Thyroid gland (tissue), 4 donors: ENCODE measurements at regions not wholly inside any gene's neighbourhood (a gene's known extent, or its start where the extent isn't known, plus 50 kb on each side); places are given as distances from the start of the nearest gene placed in this dataset.

ENCODE experiments used
- DNase-seq, 2 donors: peaks; one replicate each; pipeline ENCODE4 v3.0.0-alpha.2; 2019
- H3K27ac ChIP-seq, 3 donors: fragments of 200-600 bp; sonication (generic); 1 replicate in 2 of 3; 2 replicates in 1 of 3; pipeline ENCODE4 v1.5.1; 2016 to 2019; ENCODE audit warnings: mild to moderate bottlenecking in 1 of 3, moderate library complexity in 1 of 3
- H3K27me3 ChIP-seq: fragments of 200-600 bp; sonication (generic); one replicate; pipeline ENCODE4 v1.5.1; 2019
- H3K36me3 ChIP-seq, 2 donors: fragments of 200-600 bp; sonication (generic); one replicate each; pipeline ENCODE4 v1.5.1; 2016 to 2019
- H3K4me1 ChIP-seq, 2 donors: fragments of 200-600 bp; sonication (generic); one replicate each; pipeline ENCODE4 v1.5.1; 2017 to 2019
- H3K4me3 ChIP-seq, 3 donors: fragments of 200-600 bp; sonication (generic); replicated peaks in 1 of 3; 1 replicate in 2 of 3; 2 replicates in 1 of 3; pipeline ENCODE4 v1.5.1; 2016; ENCODE audit warnings: mild to moderate bottlenecking in 1 of 3
- H3K9me3 ChIP-seq: fragments of 200-600 bp; sonication (generic); one replicate; pipeline ENCODE4 v1.5.1; 2017
- CTCF ChIP-seq, 6 experiments: fragments of 200-600 bp in 3 of 6; fragments of 450-650 bp in 3 of 6; sonication (generic) in 3 of 6; IDR thresholded peaks; one replicate each; pipeline ENCODE4 v1.5.1; 2016 to 2019; ENCODE audit warnings: antibody characterized with exemption in 6 of 6, mild to moderate bottlenecking in 2 of 6, inconsistent platforms in 1 of 6, moderate library complexity in 1 of 6
- POLR2A ChIP-seq, 2 donors: fragments of 450-650 bp; IDR thresholded peaks; one replicate each; pipeline ENCODE4 v1.6.1; 2017; ENCODE audit warnings: antibody characterized with exemption in 2 of 2, mild to moderate bottlenecking in 2 of 2, moderate library complexity in 1 of 2
- WGBS, 2 donors: methylation state at CpG; one replicate each; pipeline ENCODE4 v1.1.5; 2017; 5-methylcytosine and 5-hydroxymethylcytosine counted together
- intact Hi-C: fragments of 100-400 bp; cut with DNase I; formaldehyde crosslinking; loops from one replicate; pipeline ENCODE4 v1.15.1; 2023

- TF ChIP-seq POLR2A (IDR thresholded peaks at IDR 0.05) (no peak), CTCF (IDR thresholded peaks at IDR 0.05) (no peak)
- Histone ChIP-seq H3K9me3 (no peaks in the 10 kb centered on the region), H3K27ac (no peak overlapping the region), H3K4me3 (no peak overlapping the region), H3K27me3 (no peaks in the 10 kb centered on the region), H3K4me1 (no peaks in the 10 kb centered on the region), H3K36me3 (no peaks in the 10 kb centered on the region)
- WGBS, 2 donors = 86 to 88% methylated on average over 4 of the region's 4 CpGs
- no peak for DNase-seq
- intact Hi-C loops = no loop called here
These were observed 681.3 kb downstream of the CPS1 start for GRCh38 chr2:211237586-211238275.

GRCh38 chr2:211241891-211242290 lies 685.5 kb downstream of the CPS1 start:
- Histone ChIP-seq H3K36me3 (no peaks in the 10 kb centered on the region), H3K9me3 (no peaks in the 10 kb centered on the region), H3K4me1 (no peaks in the 10 kb centered on the region), H3K27me3 (no peaks in the 10 kb centered on the region), H3K27ac (no peak overlapping the region), H3K4me3 (no peak overlapping the region)
- WGBS, 2 donors = 86 to 93% methylated on average over 3 of the region's 3 CpGs
- TF ChIP-seq CTCF (IDR thresholded peaks at IDR 0.05) (no peak), POLR2A (IDR thresholded peaks at IDR 0.05) (no peak)
- intact Hi-C loops = no loop called here
- DNase-seq = no peak

GRCh38 chr2:211247751-211248150 lies 691.4 kb downstream of the CPS1 start:
- Histone ChIP-seq H3K4me1 (no peaks in the 10 kb centered on the region), H3K4me3 (no peak overlapping the region), H3K36me3 (no peaks in the 10 kb centered on the region), H3K9me3 (no peaks in the 10 kb centered on the region), H3K27ac (no peak overlapping the region), H3K27me3 (no peaks in the 10 kb centered on the region)
- DNase-seq = no peak
- WGBS, 2 donors = 81 to 85% methylated on average over 1 of the region's 1 CpG
- intact Hi-C loops = no loop called here
- no peak for TF ChIP-seq CTCF (IDR thresholded peaks at IDR 0.05)
- no peak for TF ChIP-seq POLR2A (IDR thresholded peaks at IDR 0.05)

- H3K27me3 ChIP-seq = no peaks in the 10 kb centered on the region
- H3K9me3 ChIP-seq = no peaks in the 10 kb centered on the region
- no peak overlapping the region for H3K4me3 ChIP-seq
- H3K4me1 ChIP-seq = no peaks in the 10 kb centered on the region
- no peaks in the 10 kb centered on the region for H3K36me3 ChIP-seq
- WGBS, 2 donors = 34 to 35% methylated on average over 2 of the region's 2 CpGs
- DNase-seq = peak in 1 of 2 donors; percentile 47
- intact Hi-C loops = no loop called here
- TF ChIP-seq CTCF (IDR thresholded peaks at IDR 0.05) (no peak), POLR2A (IDR thresholded peaks at IDR 0.05) (no peak)
- H3K27ac ChIP-seq = no peak overlapping the region
These were observed 692.4 kb downstream of the CPS1 start for GRCh38 chr2:211248841-211249240.

- Histone ChIP-seq H3K27me3 (no peaks in the 10 kb centered on the region), H3K27ac (no peak overlapping the region), H3K4me3 (no peak overlapping the region), H3K36me3 (no peaks in the 10 kb centered on the region), H3K9me3 (no peaks in the 10 kb centered on the region), H3K4me1 (no peaks in the 10 kb centered on the region)
- WGBS, 2 donors = 77 to 79% methylated on average over 2 of the region's 2 CpGs
- intact Hi-C loops = no loop called here
- DNase-seq = no peak
- TF ChIP-seq CTCF (IDR thresholded peaks at IDR 0.05) = no peak
- no peak for TF ChIP-seq POLR2A (IDR thresholded peaks at IDR 0.05)
These were observed 694.6 kb downstream of the CPS1 start for GRCh38 chr2:211251016-211251415.
